ENCODE measurements at regions not wholly inside any gene's neighbourhood (a gene's known extent, or its start where the extent isn't known, plus 50 kb on each side); places are given as distances from the start of the nearest gene placed in this dataset.

DNA sequence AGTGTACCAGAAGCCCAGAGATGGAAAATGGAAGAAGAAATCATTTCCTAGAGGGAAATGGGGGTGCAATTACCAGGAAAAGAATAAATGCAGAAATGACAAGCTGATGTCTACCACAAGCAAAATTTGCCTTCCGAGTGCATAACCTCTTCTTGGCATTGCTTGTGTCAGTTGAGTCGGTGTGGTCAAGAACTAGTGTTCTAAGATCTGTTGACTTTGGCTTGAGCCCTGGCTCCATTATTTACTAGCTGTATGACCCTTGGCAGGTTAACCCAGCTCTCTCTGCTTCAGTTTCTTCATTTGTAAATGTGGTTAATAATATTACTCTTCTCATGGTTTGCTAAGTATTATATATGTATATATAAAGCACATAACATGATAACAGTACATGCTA is 273.0 kb upstream of the IRX5 start:
- Histone ChIP-seq H3K36me3 (ENCODE audit: insufficient read depth, low read length) (no peaks in the 10 kb centered on the region), H2AFZ (ENCODE audit: low read depth, low read length) (no peak overlapping the region), H3K4me3 (ENCODE audit: low read length) (no peak overlapping the region), H3K4me2 (ENCODE audit: low read length) (no peak overlapping the region), H3F3A (ENCODE audit: insufficient read depth, low read length, poor library complexity, severe bottlenecking) (no peaks in the 10 kb centered on the region), H3K79me2 (replicated peaks; ENCODE audit: insufficient read depth, low read length) (no peaks in the 10 kb centered on the region), H3K27me3 (ENCODE audit: insufficient read depth, low read depth, low read length) (peaks cover 55% of the 10 kb centered on the region), H3K9ac (ENCODE audit: low read length) (no peak overlapping the region), H3K9me3 (ENCODE audit: low read length) (no peaks in the 10 kb centered on the region), H3K27ac (ENCODE audit: low read length) (no peak overlapping the region), H4K20me1 (ENCODE audit: insufficient read depth) (no peaks in the 10 kb centered on the region), H3K9me2 (ENCODE audit: insufficient read depth, low read length) (no peaks in the 10 kb centered on the region)
- TF ChIP-seq TAF1 (IDR thresholded peaks at IDR 0.05; ENCODE audit: low read depth): no peak

- no peaks in the 10 kb centered on the region for H3K9me3 ChIP-seq (ENCODE audit: low read length)
- no peaks in the 10 kb centered on the region for H3K79me2 ChIP-seq (replicated peaks; ENCODE audit: insufficient read depth, low read length)
- H4K20me1 ChIP-seq (ENCODE audit: insufficient read depth): no peaks in the 10 kb centered on the region
- H3K9me2 ChIP-seq (ENCODE audit: insufficient read depth, low read length): no peaks in the 10 kb centered on the region
- H3K27me3 ChIP-seq (ENCODE audit: insufficient read depth, low read depth, low read length): peaks cover 60% of the 10 kb centered on the region
- H3K9ac ChIP-seq (ENCODE audit: low read length): no peak overlapping the region
- TF ChIP-seq SMC3 (conservative IDR thresholded peaks at IDR 0.05; ENCODE audit: poor library complexity) (no peak), POLR2AphosphoS5 (IDR thresholded peaks at IDR 0.05) (no peak), EZH2 (IDR thresholded peaks at IDR 0.05; ENCODE audit: borderline replicate concordance, insufficient read depth, low read length, poor library complexity, severe bottlenecking) (no peak)
- TF ChIP-seq, protein P1, sequence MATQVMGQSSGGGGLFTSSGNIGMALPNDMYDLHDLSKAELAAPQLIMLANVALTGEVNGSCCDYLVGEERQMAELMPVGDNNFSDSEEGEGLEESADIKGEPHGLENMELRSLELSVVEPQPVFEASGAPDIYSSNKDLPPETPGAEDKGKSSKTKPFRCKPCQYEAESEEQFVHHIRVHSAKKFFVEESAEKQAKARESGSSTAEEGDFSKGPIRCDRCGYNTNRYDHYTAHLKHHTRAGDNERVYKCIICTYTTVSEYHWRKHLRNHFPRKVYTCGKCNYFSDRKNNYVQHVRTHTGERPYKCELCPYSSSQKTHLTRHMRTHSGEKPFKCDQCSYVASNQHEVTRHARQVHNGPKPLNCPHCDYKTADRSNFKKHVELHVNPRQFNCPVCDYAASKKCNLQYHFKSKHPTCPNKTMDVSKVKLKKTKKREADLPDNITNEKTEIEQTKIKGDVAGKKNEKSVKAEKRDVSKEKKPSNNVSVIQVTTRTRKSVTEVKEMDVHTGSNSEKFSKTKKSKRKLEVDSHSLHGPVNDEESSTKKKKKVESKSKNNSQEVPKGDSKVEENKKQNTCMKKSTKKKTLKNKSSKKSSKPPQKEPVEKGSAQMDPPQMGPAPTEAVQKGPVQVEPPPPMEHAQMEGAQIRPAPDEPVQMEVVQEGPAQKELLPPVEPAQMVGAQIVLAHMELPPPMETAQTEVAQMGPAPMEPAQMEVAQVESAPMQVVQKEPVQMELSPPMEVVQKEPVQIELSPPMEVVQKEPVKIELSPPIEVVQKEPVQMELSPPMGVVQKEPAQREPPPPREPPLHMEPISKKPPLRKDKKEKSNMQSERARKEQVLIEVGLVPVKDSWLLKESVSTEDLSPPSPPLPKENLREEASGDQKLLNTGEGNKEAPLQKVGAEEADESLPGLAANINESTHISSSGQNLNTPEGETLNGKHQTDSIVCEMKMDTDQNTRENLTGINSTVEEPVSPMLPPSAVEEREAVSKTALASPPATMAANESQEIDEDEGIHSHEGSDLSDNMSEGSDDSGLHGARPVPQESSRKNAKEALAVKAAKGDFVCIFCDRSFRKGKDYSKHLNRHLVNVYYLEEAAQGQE (IDR thresholded peaks at IDR 0.05; ENCODE audit: borderline replicate concordance): no peak
- H3K27ac ChIP-seq (ENCODE audit: low read length): no peak overlapping the region
- no peaks in the 10 kb centered on the region for H3F3A ChIP-seq (ENCODE audit: insufficient read depth, low read length, poor library complexity, severe bottlenecking)
- no peak overlapping the region for H2AFZ ChIP-seq (ENCODE audit: low read depth, low read length)
- H3K36me3 ChIP-seq (ENCODE audit: insufficient read depth, low read length): no peaks in the 10 kb centered on the region
- H3K4me3 ChIP-seq (ENCODE audit: low read length): no peak overlapping the region
- no peak overlapping the region for H3K4me2 ChIP-seq (ENCODE audit: low read length)
These were observed 273.5 kb upstream of the IRX5 start for GRCh38 chr16:54657058-54657708.

GRCh38 chr16:54655121-54655590 is 275.5 kb upstream of the IRX5 start:
- Histone ChIP-seq H2AFZ (ENCODE audit: low read depth, low read length) (no peak overlapping the region), H3K4me3 (ENCODE audit: low read length) (peak overlapping the region; percentile 19), H3K27me3 (ENCODE audit: insufficient read depth, low read depth, low read length) (peaks cover 69% of the 10 kb centered on the region)

More at GRCh38 chr16:54655121-54655590, 275.5 kb upstream of the IRX5 start:
- Histone ChIP-seq H3K27ac (ENCODE audit: low read length) (no peak overlapping the region), H3F3A (ENCODE audit: insufficient read depth, low read length, poor library complexity, severe bottlenecking) (no peaks in the 10 kb centered on the region), H3K9ac (ENCODE audit: low read length) (no peak overlapping the region), H3K4me2 (ENCODE audit: low read length) (no peak overlapping the region), H3K79me2 (replicated peaks; ENCODE audit: insufficient read depth, low read length) (no peaks in the 10 kb centered on the region), H3K9me2 (ENCODE audit: insufficient read depth, low read length) (no peaks in the 10 kb centered on the region), H3K36me3 (ENCODE audit: insufficient read depth, low read length) (no peaks in the 10 kb centered on the region), H4K20me1 (ENCODE audit: insufficient read depth) (no peaks in the 10 kb centered on the region), H3K9me3 (ENCODE audit: low read length) (no peaks in the 10 kb centered on the region)
- no peak for TF ChIP-seq MXI1 (conservative IDR thresholded peaks at IDR 0.05; ENCODE audit: poor library complexity, severe bottlenecking)
- TF ChIP-seq, protein P2, sequence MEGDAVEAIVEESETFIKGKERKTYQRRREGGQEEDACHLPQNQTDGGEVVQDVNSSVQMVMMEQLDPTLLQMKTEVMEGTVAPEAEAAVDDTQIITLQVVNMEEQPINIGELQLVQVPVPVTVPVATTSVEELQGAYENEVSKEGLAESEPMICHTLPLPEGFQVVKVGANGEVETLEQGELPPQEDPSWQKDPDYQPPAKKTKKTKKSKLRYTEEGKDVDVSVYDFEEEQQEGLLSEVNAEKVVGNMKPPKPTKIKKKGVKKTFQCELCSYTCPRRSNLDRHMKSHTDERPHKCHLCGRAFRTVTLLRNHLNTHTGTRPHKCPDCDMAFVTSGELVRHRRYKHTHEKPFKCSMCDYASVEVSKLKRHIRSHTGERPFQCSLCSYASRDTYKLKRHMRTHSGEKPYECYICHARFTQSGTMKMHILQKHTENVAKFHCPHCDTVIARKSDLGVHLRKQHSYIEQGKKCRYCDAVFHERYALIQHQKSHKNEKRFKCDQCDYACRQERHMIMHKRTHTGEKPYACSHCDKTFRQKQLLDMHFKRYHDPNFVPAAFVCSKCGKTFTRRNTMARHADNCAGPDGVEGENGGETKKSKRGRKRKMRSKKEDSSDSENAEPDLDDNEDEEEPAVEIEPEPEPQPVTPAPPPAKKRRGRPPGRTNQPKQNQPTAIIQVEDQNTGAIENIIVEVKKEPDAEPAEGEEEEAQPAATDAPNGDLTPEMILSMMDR (IDR thresholded peaks at IDR 0.05; ENCODE audit: poor library complexity, severe bottlenecking): no peak
- TF ChIP-seq POLR2AphosphoS5 (IDR thresholded peaks at IDR 0.05): no peak
- no peak for TF ChIP-seq EZH2 (IDR thresholded peaks at IDR 0.05; ENCODE audit: borderline replicate concordance, insufficient read depth, low read length, poor library complexity, severe bottlenecking)
- TF ChIP-seq, protein P1 (IDR thresholded peaks at IDR 0.05; ENCODE audit: borderline replicate concordance): no peak
- no peak for TF ChIP-seq TAF1 (IDR thresholded peaks at IDR 0.05; ENCODE audit: low read depth)
- TF ChIP-seq EP300 (conservative IDR thresholded peaks at IDR 0.05; ENCODE audit: poor library complexity, severe bottlenecking): no peak
- no peak for TF ChIP-seq RAD21 (conservative IDR thresholded peaks at IDR 0.05)
- TF ChIP-seq SMC3 (conservative IDR thresholded peaks at IDR 0.05; ENCODE audit: poor library complexity): no peak
